ENCODE measurements at regions not wholly inside any gene's neighbourhood (a gene's known extent, or its start where the extent isn't known, plus 50 kb on each side); places are given as distances from the start of the nearest gene placed in this dataset.

GRCh38 chr2:59569124-59569523 lies 984.3 kb downstream of the BCL11A start:
- Histone ChIP-seq H3K27ac (no peak overlapping the region), H4K20me1 (ENCODE audit: insufficient read depth) (no peaks in the 10 kb centered on the region), H3K4me2 (ENCODE audit: unreplicated experiment) (no peak overlapping the region), H3F3A (ENCODE audit: insufficient read depth) (no peaks in the 10 kb centered on the region), H3K9me3 (ENCODE audit: low read depth) (no peaks in the 10 kb centered on the region), H2AFZ (no peak overlapping the region), H3K79me2 (ENCODE audit: insufficient read depth) (no peaks in the 10 kb centered on the region), H3K27me3 (replicated peaks; ENCODE audit: insufficient read depth) (no peaks in the 10 kb centered on the region), H3K36me3 (ENCODE audit: low read depth) (no peaks in the 10 kb centered on the region), H3K4me3 (no peak overlapping the region), H3K9ac (no peak overlapping the region), H3K4me1 (ENCODE audit: insufficient read depth) (no peaks in the 10 kb centered on the region), H3K9me2 (ENCODE audit: insufficient read depth) (no peaks in the 10 kb centered on the region)
- in situ Hi-C loops (cut with MboI): no loop called here
- no peak for DNase-seq
- TF ChIP-seq EZH2phosphoT487 (IDR thresholded peaks at IDR 0.05; ENCODE audit: insufficient read depth, low read depth): no peak
- TF ChIP-seq EZH2 (IDR thresholded peaks at IDR 0.05; ENCODE audit: insufficient read depth, poor library complexity, severe bottlenecking): no peak
- 42 to 43% methylated on average over 1 of the region's 1 CpG for WGBS, 2 experiments (ENCODE audit: low coverage in 1 of 2, low lambda C conversion rate in 2 of 2, missing lambda C conversion rate in 2 of 2)

- no peaks in the 10 kb centered on the region for H3K36me3 ChIP-seq (ENCODE audit: low read depth)
- H3K27me3 ChIP-seq (replicated peaks; ENCODE audit: insufficient read depth): no peaks in the 10 kb centered on the region
- H3K4me3 ChIP-seq: no peak overlapping the region
- in situ Hi-C loops (cut with MboI): no loop called here
- H3K79me2 ChIP-seq (ENCODE audit: insufficient read depth): no peaks in the 10 kb centered on the region
- no peak overlapping the region for H3K9ac ChIP-seq
- no peaks in the 10 kb centered on the region for H3F3A ChIP-seq (ENCODE audit: insufficient read depth)
- H3K4me1 ChIP-seq (ENCODE audit: insufficient read depth): no peaks in the 10 kb centered on the region
- H3K4me2 ChIP-seq (ENCODE audit: unreplicated experiment): no peak overlapping the region
- TF ChIP-seq EZH2phosphoT487 (IDR thresholded peaks at IDR 0.05; ENCODE audit: insufficient read depth, low read depth) (no peak), EZH2 (IDR thresholded peaks at IDR 0.05; ENCODE audit: insufficient read depth, poor library complexity, severe bottlenecking) (no peak)
- 21 to 24% methylated on average over 3 of the region's 3 CpGs for WGBS, 2 experiments (ENCODE audit: low coverage in 1 of 2, low lambda C conversion rate in 2 of 2, missing lambda C conversion rate in 2 of 2)
- DNase-seq: no peak
- H2AFZ ChIP-seq: no peak overlapping the region
- no peaks in the 10 kb centered on the region for H4K20me1 ChIP-seq (ENCODE audit: insufficient read depth)
- H3K27ac ChIP-seq: no peak overlapping the region
- no peaks in the 10 kb centered on the region for H3K9me2 ChIP-seq (ENCODE audit: insufficient read depth)
- H3K9me3 ChIP-seq (ENCODE audit: low read depth): no peaks in the 10 kb centered on the region
These were observed 985.0 kb downstream of the BCL11A start for GRCh38 chr2:59568461-59568860.

- Histone ChIP-seq H3K9me2 (ENCODE audit: insufficient read depth) (no peaks in the 10 kb centered on the region), H4K20me1 (ENCODE audit: insufficient read depth) (no peaks in the 10 kb centered on the region), H3F3A (ENCODE audit: insufficient read depth) (no peaks in the 10 kb centered on the region), H3K9me3 (ENCODE audit: low read depth) (no peaks in the 10 kb centered on the region), H3K27me3 (replicated peaks; ENCODE audit: insufficient read depth) (no peaks in the 10 kb centered on the region), H3K9ac (no peak overlapping the region), H3K4me1 (ENCODE audit: insufficient read depth) (no peaks in the 10 kb centered on the region), H3K27ac (no peak overlapping the region), H3K36me3 (ENCODE audit: low read depth) (no peaks in the 10 kb centered on the region), H2AFZ (no peak overlapping the region), H3K4me3 (no peak overlapping the region), H3K4me2 (ENCODE audit: unreplicated experiment) (no peak overlapping the region), H3K79me2 (ENCODE audit: insufficient read depth) (no peaks in the 10 kb centered on the region)
- 15 to 23% methylated on average over 6 of the region's 6 CpGs for WGBS, 2 experiments (ENCODE audit: low coverage in 1 of 2, low lambda C conversion rate in 2 of 2, missing lambda C conversion rate in 2 of 2)
- no peak for DNase-seq
- TF ChIP-seq EZH2phosphoT487 (IDR thresholded peaks at IDR 0.05; ENCODE audit: insufficient read depth, low read depth) (no peak), EZH2 (IDR thresholded peaks at IDR 0.05; ENCODE audit: insufficient read depth, poor library complexity, severe bottlenecking) (no peak)
- in situ Hi-C loops (cut with MboI): no loop called here
These were observed 986.3 kb downstream of the BCL11A start for GRCh38 chr2:59567151-59567550.

GRCh38 chr2:59566739-59567138 lies 986.7 kb downstream of the BCL11A start:
- WGBS, 2 experiments (ENCODE audit: low coverage in 1 of 2, low lambda C conversion rate in 2 of 2, missing lambda C conversion rate in 2 of 2): 14 to 18% methylated on average over 2 of the region's 2 CpGs
- Histone ChIP-seq H3K4me1 (ENCODE audit: insufficient read depth) (no peaks in the 10 kb centered on the region), H3K36me3 (ENCODE audit: low read depth) (no peaks in the 10 kb centered on the region), H3F3A (ENCODE audit: insufficient read depth) (no peaks in the 10 kb centered on the region), H3K9ac (no peak overlapping the region), H3K27ac (no peak overlapping the region), H3K79me2 (ENCODE audit: insufficient read depth) (no peaks in the 10 kb centered on the region), H2AFZ (no peak overlapping the region), H3K9me2 (ENCODE audit: insufficient read depth) (no peaks in the 10 kb centered on the region), H4K20me1 (ENCODE audit: insufficient read depth) (no peaks in the 10 kb centered on the region), H3K4me2 (ENCODE audit: unreplicated experiment) (no peak overlapping the region), H3K27me3 (replicated peaks; ENCODE audit: insufficient read depth) (no peaks in the 10 kb centered on the region), H3K9me3 (ENCODE audit: low read depth) (no peaks in the 10 kb centered on the region), H3K4me3 (no peak overlapping the region)
- TF ChIP-seq EZH2phosphoT487 (IDR thresholded peaks at IDR 0.05; ENCODE audit: insufficient read depth, low read depth): no peak
- no peak for TF ChIP-seq EZH2 (IDR thresholded peaks at IDR 0.05; ENCODE audit: insufficient read depth, poor library complexity, severe bottlenecking)
- in situ Hi-C loops (cut with MboI): no loop called here
- no peak for DNase-seq

GRCh38 chr2:59561281-59561680 lies 992.2 kb downstream of the BCL11A start:
- H3K4me1 ChIP-seq (ENCODE audit: insufficient read depth): no peaks in the 10 kb centered on the region
- H3K4me2 ChIP-seq (ENCODE audit: unreplicated experiment): no peak overlapping the region
- H3K27ac ChIP-seq: no peak overlapping the region
- H4K20me1 ChIP-seq (ENCODE audit: insufficient read depth): no peaks in the 10 kb centered on the region
- no peaks in the 10 kb centered on the region for H3K36me3 ChIP-seq (ENCODE audit: low read depth)
- DNase-seq: no peak
- no peaks in the 10 kb centered on the region for H3K27me3 ChIP-seq (replicated peaks; ENCODE audit: insufficient read depth)
- no peak overlapping the region for H3K4me3 ChIP-seq
- TF ChIP-seq EZH2 (IDR thresholded peaks at IDR 0.05; ENCODE audit: insufficient read depth, poor library complexity, severe bottlenecking): no peak
- no peak for TF ChIP-seq EZH2phosphoT487 (IDR thresholded peaks at IDR 0.05; ENCODE audit: insufficient read depth, low read depth)
- H3F3A ChIP-seq (ENCODE audit: insufficient read depth): no peaks in the 10 kb centered on the region
- no peaks in the 10 kb centered on the region for H3K79me2 ChIP-seq (ENCODE audit: insufficient read depth)
- H3K9ac ChIP-seq: no peak overlapping the region
- H2AFZ ChIP-seq: no peak overlapping the region
- H3K9me2 ChIP-seq (ENCODE audit: insufficient read depth): no peaks in the 10 kb centered on the region
- WGBS, 2 experiments (ENCODE audit: low coverage in 1 of 2, low lambda C conversion rate in 2 of 2, missing lambda C conversion rate in 2 of 2): 6 to 14% methylated on average over 2 of the region's 2 CpGs
- in situ Hi-C loops (cut with MboI): no loop called here
- no peaks in the 10 kb centered on the region for H3K9me3 ChIP-seq (ENCODE audit: low read depth)

Data from GM23248 (cell line).